Naive thymus-derived CD4-positive, alpha-beta T cell (primary cell): ENCODE measurements at regions not wholly inside any gene's neighbourhood (a gene's known extent, or its start where the extent isn't known, plus 50 kb on each side); places are given as distances from the start of the nearest gene placed in this dataset.
A peak's percentile ranks its signal among the peaks of the same experiment; 100 is the strongest.
"Not testable (repeated sequence)": the region's sequence is repeated elsewhere in the genome, so short reads cannot be mapped to it uniquely, and the experiment has no call there.

Experiments
- ATAC-seq: fragments of 150-1000 bp; cut with Tn5 transposase; 2 replicates; pipeline ENCODE4 v1.10.0; 2021; ENCODE audit warnings: mild to moderate bottlenecking, moderate library complexity
- CTCF ChIA-PET: fragments of 350-600 bp; sonication (Branson Sonifier 250); formaldehyde crosslinking; loops from one replicate; lab custom pipeline; 2021; ENCODE audit warnings: antibody characterized with exemption; lab: Charles Lee
- POLR2A ChIA-PET: fragments of 350-600 bp; sonication (Branson Sonifier 250); formaldehyde crosslinking; loops from one replicate; lab custom pipeline; 2021; ENCODE audit warnings: antibody characterized with exemption, inconsistent platforms; lab: Charles Lee
- DNase-seq, 9 donors: peaks; one replicate each; pipeline versions ENCODE4 v3.0.0 to v3.0.0-alpha.2; 2020 to 2022; ENCODE audit warnings: mixed read lengths in 1 of 9
- H3K27ac ChIP-seq: one replicate; pipeline ENCODE4 v1.7.0; 2013; ENCODE audit warnings: mild to moderate bottlenecking, low read depth, low read length, moderate library complexity
- H3K27me3 ChIP-seq, 2 donors: one replicate each; pipeline ENCODE4 v1.7.0; 2013; ENCODE audit warnings: low read length in 2 of 2, mild to moderate bottlenecking in 2 of 2, moderate library complexity in 2 of 2; ENCODE audit not compliant: control insufficient read depth in 2 of 2, insufficient read depth in 2 of 2
- H3K36me3 ChIP-seq, 3 experiments: 1 replicate in 2 of 3; 2 replicates in 1 of 3; pipeline ENCODE4 v1.7.0; 2013; ENCODE audit warnings: low read length in 3 of 3, mild to moderate bottlenecking in 3 of 3, moderate library complexity in 1 of 3; ENCODE audit not compliant: insufficient read depth in 3 of 3, control insufficient read depth in 2 of 3
- H3K4me1 ChIP-seq, 2 donors: one replicate each; pipeline ENCODE4 v1.7.0; 2013; ENCODE audit warnings: low read length in 2 of 2, mild to moderate bottlenecking in 2 of 2, moderate library complexity in 1 of 2; ENCODE audit not compliant: control insufficient read depth in 2 of 2, insufficient read depth in 2 of 2
- H3K4me3 ChIP-seq: 2 replicates; pipeline ENCODE4 v1.7.0; 2013; ENCODE audit warnings: mild to moderate bottlenecking, low read length
- H3K9me3 ChIP-seq, 3 experiments: 1 replicate in 2 of 3; 2 replicates in 1 of 3; pipeline ENCODE4 v1.7.0; 2013; ENCODE audit warnings: low read length in 3 of 3; ENCODE audit not compliant: control insufficient read depth in 2 of 3
- H3K27ac Mint-ChIP-seq, 9 donors: one replicate each; pipeline ENCODE4 v1.8.0; 2020 to 2022; ENCODE audit warnings: mixed read lengths in 9 of 9, mild to moderate bottlenecking in 8 of 9, moderate library complexity in 5 of 9, inconsistent platforms in 2 of 9
- H3K27me3 Mint-ChIP-seq, 5 donors: one replicate each; pipeline ENCODE4 v1.8.0; 2021 to 2022; ENCODE audit warnings: mixed read lengths in 5 of 5, mild to moderate bottlenecking in 1 of 5
- H3K36me3 Mint-ChIP-seq, 5 donors: one replicate each; pipeline ENCODE4 v1.8.0; 2020 to 2022; ENCODE audit warnings: mixed read lengths in 5 of 5, mild to moderate bottlenecking in 3 of 5, inconsistent platforms in 1 of 5
- H3K4me1 Mint-ChIP-seq, 7 donors: one replicate each; pipeline ENCODE4 v1.8.0; 2020 to 2022; ENCODE audit warnings: mixed read lengths in 7 of 7, mild to moderate bottlenecking in 3 of 7, inconsistent platforms in 1 of 7
- H3K4me3 Mint-ChIP-seq, 10 donors: one replicate each; pipeline ENCODE4 v1.8.0; 2020 to 2022; ENCODE audit warnings: mild to moderate bottlenecking in 10 of 10, mixed read lengths in 10 of 10, moderate library complexity in 6 of 10, inconsistent platforms in 2 of 10
- H3K9me3 Mint-ChIP-seq, 11 donors: one replicate each; pipeline ENCODE4 v1.8.0; 2020 to 2022; ENCODE audit warnings: mixed read lengths in 11 of 11, mild to moderate bottlenecking in 4 of 11, inconsistent platforms in 1 of 11, moderate library complexity in 1 of 11
- intact Hi-C, 2 donors: fragments of 100-400 bp; cut with micrococcal nuclease; formaldehyde crosslinking; loops; one replicate each; pipeline ENCODE4 v1.15.1; 2023

GRCh38 chr3:75232216-75232615 is 431.9 kb upstream of the FRG2C start:
- no peak for DNase-seq
- H3K4me3 ChIP-seq: no peak overlapping the region
- Mint-ChIP-seq H3K4me1 (no peaks in the 10 kb centered on the region), H3K9me3 (peaks cover 0 to 6% (median 0%) of the 10 kb centered on the region in 11 donors), H3K36me3 (no peaks in the 10 kb centered on the region), H3K4me3 (no peak overlapping the region), H3K27me3 (peaks cover 0 to 33% (median 19%) of the 10 kb centered on the region in 5 donors), H3K27ac (no peak overlapping the region)
- CTCF ChIA-PET: no interaction called here
- no peaks in the 10 kb centered on the region for H3K36me3 ChIP-seq
- no peak for ATAC-seq
- H3K4me1 ChIP-seq: no peaks in the 10 kb centered on the region
- H3K27ac ChIP-seq: no peak overlapping the region
- H3K27me3 ChIP-seq: no peaks in the 10 kb centered on the region
- POLR2A ChIA-PET: no interaction called here
- H3K9me3 ChIP-seq: no peaks in the 10 kb centered on the region
- intact Hi-C loops: no loop called here

- ATAC-seq: no peak
- ChIA-PET POLR2A (no interaction called here), CTCF (no interaction called here)
- no peak overlapping the region for H3K27ac Mint-ChIP-seq
- H3K4me1 ChIP-seq: no peaks in the 10 kb centered on the region
- H3K4me1 Mint-ChIP-seq: no peaks in the 10 kb centered on the region
- H3K27me3 Mint-ChIP-seq: peaks cover 0 to 20% (median 13%) of the 10 kb centered on the region in 5 donors
- H3K36me3 Mint-ChIP-seq: no peaks in the 10 kb centered on the region
- H3K9me3 ChIP-seq: no peaks in the 10 kb centered on the region
- no peaks in the 10 kb centered on the region for H3K27me3 ChIP-seq
- H3K27ac ChIP-seq: no peak overlapping the region
- H3K9me3 Mint-ChIP-seq: peaks cover 0 to 6% (median 0%) of the 10 kb centered on the region in 11 donors
- no peak for DNase-seq
- no peak overlapping the region for H3K4me3 Mint-ChIP-seq
- H3K36me3 ChIP-seq: no peaks in the 10 kb centered on the region
- intact Hi-C loops: no loop called here
- no peak overlapping the region for H3K4me3 ChIP-seq
These were observed 428.5 kb upstream of the FRG2C start for GRCh38 chr3:75235631-75236030.

- H3K4me1 Mint-ChIP-seq: peaks cover 0 to 3% (median 0%) of the 10 kb centered on the region in 7 donors
- POLR2A ChIA-PET: no interaction called here
These were observed 427.1 kb upstream of the FRG2C start for GRCh38 chr3:75237053-75237452.

GRCh38 chr3:75237477-75237876 is 426.7 kb upstream of the FRG2C start:
- Mint-ChIP-seq H3K36me3 (no peaks in the 10 kb centered on the region), H3K9me3 (peaks cover 0 to 5% (median 0%) of the 10 kb centered on the region in 11 donors), H3K27me3 (peaks cover 0 to 19% (median 13%) of the 10 kb centered on the region in 5 donors), H3K27ac (no peak overlapping the region), H3K4me1 (peaks cover 0 to 3% (median 0%) of the 10 kb centered on the region in 7 donors), H3K4me3 (no peak overlapping the region)
- intact Hi-C loops: no loop called here
- Histone ChIP-seq H3K27ac (no peak overlapping the region), H3K4me3 (no peak overlapping the region), H3K4me1 (no peaks in the 10 kb centered on the region), H3K36me3 (no peaks in the 10 kb centered on the region), H3K9me3 (no peaks in the 10 kb centered on the region), H3K27me3 (no peaks in the 10 kb centered on the region)
- ChIA-PET CTCF (no interaction called here), POLR2A (no interaction called here)
- ATAC-seq (no peak), DNase-seq (no peak)

More at GRCh38 chr3:75237053-75237452, 427.1 kb upstream of the FRG2C start:
- Histone ChIP-seq H3K9me3 (no peaks in the 10 kb centered on the region), H3K27ac (no peak overlapping the region), H3K36me3 (no peaks in the 10 kb centered on the region), H3K4me1 (no peaks in the 10 kb centered on the region), H3K27me3 (no peaks in the 10 kb centered on the region), H3K4me3 (no peak overlapping the region)
- DNase-seq (no peak), ATAC-seq (no peak)
- H3K27ac Mint-ChIP-seq: no peak overlapping the region
- intact Hi-C loops: no loop called here
- H3K36me3 Mint-ChIP-seq: no peaks in the 10 kb centered on the region
- H3K4me3 Mint-ChIP-seq: no peak overlapping the region
- H3K9me3 Mint-ChIP-seq: peaks cover 0 to 6% (median 0%) of the 10 kb centered on the region in 11 donors
- H3K27me3 Mint-ChIP-seq: peaks cover 0 to 20% (median 13%) of the 10 kb centered on the region in 5 donors
- CTCF ChIA-PET: no interaction called here

- H3K4me3 Mint-ChIP-seq, intact Hi-C loops, H3K36me3 ChIP-seq, H3K9me3 ChIP-seq, H3K36me3 Mint-ChIP-seq, H3K9me3 Mint-ChIP-seq, H3K27ac ChIP-seq, POLR2A ChIA-PET, DNase-seq, H3K4me1 Mint-ChIP-seq, H3K27me3 ChIP-seq, H3K4me1 ChIP-seq, H3K4me3 ChIP-seq, CTCF ChIA-PET, H3K27ac Mint-ChIP-seq: not testable (repeated sequence)
- peak; percentile 20 for ATAC-seq
- peaks cover 0 to 11% (median 7%) of the 10 kb centered on the region in 5 donors for H3K27me3 Mint-ChIP-seq
These were observed 422.7 kb upstream of the FRG2C start for GRCh38 chr3:75241226-75241962.

GRCh38 chr3:75242012-75242735 is 422.0 kb upstream of the FRG2C start:
- no peak overlapping the region for H3K4me3 ChIP-seq

More at GRCh38 chr3:75242012-75242735, 422.0 kb upstream of the FRG2C start:
- ChIA-PET POLR2A (no interaction called here), CTCF (no interaction called here)
- Histone ChIP-seq H3K9me3 (no peaks in the 10 kb centered on the region), H3K36me3 (no peaks in the 10 kb centered on the region), H3K27me3 (no peaks in the 10 kb centered on the region), H3K4me1 (no peaks in the 10 kb centered on the region), H3K27ac (no peak overlapping the region)
- intact Hi-C loops: no loop called here
- Mint-ChIP-seq H3K4me3 (no peak overlapping the region), H3K27ac (no peak overlapping the region), H3K36me3 (no peaks in the 10 kb centered on the region), H3K27me3 (peaks cover 0 to 7% (median 5%) of the 10 kb centered on the region in 5 donors), H3K9me3 (no peaks in the 10 kb centered on the region), H3K4me1 (peaks cover 0 to 3% (median 0%) of the 10 kb centered on the region in 7 donors)
- DNase-seq: no peak
- ATAC-seq: no peak
